RWPE1 (cell line): ENCODE measurements at regions not wholly inside any gene's neighbourhood (a gene's known extent, or its start where the extent isn't known, plus 50 kb on each side); places are given as distances from the start of the nearest gene placed in this dataset.

Experiments used
- CTCF ChIA-PET: fragments of 350-600 bp; sonication (Branson Sonifier 250); formaldehyde crosslinking; extraction: SDS; loops from one replicate; lab custom pipeline; 2021; lab: Yijun Ruan, JAX
- POLR2A ChIA-PET: fragments of 400-600 bp; formaldehyde crosslinking; extraction: SDS; loops from one replicate; lab custom pipeline; 2020; ENCODE audit warnings: antibody characterized with exemption; ENCODE audit not compliant: low non-redundant PET; lab: Yijun Ruan, JAX
- DNase-seq: peaks from one replicate; pipeline ENCODE4 v3.0.0; 2012; ENCODE audit warnings: low spot score
- H3K27ac ChIP-seq: fragments of 450-650 bp; 2 replicates; pipeline ENCODE4 v1.5.1; 2017
- TF ChIP-seq, protein P1 (sequence below): fragments of 450-650 bp; conservative IDR thresholded peaks from 2 replicates; pipeline ENCODE4 v1.5.1; 2017; ENCODE audit warnings: low read depth, mild to moderate bottlenecking

DNA sequence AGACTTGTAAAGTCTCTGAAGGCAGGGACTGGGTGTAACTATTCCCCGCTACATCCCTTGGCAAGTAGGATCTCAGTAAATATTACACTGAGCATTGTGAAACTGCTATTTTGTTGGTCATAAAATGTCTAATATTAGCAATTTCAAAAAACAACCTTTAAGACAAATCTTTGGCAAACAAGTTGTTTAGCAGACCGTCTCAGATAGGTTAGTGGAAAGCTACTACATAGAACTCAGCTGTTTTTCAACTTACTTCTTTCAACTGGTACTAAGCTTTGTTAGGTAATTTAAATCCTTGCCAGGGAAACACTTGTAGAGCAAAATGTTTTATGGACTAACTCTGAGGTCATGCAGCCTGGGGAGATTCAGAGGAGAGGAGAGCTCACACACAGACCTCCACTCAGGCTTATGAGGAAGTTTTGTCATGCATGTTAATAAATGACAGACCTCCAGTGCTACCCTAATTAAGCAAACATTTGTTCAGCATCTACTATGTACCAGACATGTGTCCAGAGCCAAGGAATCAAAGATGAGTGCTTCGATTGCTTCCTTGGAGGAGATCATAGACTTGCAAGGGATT, 61.6 kb upstream of the STAC start:
- TF ChIP-seq, protein P1, sequence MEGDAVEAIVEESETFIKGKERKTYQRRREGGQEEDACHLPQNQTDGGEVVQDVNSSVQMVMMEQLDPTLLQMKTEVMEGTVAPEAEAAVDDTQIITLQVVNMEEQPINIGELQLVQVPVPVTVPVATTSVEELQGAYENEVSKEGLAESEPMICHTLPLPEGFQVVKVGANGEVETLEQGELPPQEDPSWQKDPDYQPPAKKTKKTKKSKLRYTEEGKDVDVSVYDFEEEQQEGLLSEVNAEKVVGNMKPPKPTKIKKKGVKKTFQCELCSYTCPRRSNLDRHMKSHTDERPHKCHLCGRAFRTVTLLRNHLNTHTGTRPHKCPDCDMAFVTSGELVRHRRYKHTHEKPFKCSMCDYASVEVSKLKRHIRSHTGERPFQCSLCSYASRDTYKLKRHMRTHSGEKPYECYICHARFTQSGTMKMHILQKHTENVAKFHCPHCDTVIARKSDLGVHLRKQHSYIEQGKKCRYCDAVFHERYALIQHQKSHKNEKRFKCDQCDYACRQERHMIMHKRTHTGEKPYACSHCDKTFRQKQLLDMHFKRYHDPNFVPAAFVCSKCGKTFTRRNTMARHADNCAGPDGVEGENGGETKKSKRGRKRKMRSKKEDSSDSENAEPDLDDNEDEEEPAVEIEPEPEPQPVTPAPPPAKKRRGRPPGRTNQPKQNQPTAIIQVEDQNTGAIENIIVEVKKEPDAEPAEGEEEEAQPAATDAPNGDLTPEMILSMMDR, result no peak
- DNase-seq, result no peak
- no peak overlapping the region for H3K27ac ChIP-seq
- CTCF ChIA-PET, result no interaction called here
- POLR2A ChIA-PET, result no interaction called here

DNA sequence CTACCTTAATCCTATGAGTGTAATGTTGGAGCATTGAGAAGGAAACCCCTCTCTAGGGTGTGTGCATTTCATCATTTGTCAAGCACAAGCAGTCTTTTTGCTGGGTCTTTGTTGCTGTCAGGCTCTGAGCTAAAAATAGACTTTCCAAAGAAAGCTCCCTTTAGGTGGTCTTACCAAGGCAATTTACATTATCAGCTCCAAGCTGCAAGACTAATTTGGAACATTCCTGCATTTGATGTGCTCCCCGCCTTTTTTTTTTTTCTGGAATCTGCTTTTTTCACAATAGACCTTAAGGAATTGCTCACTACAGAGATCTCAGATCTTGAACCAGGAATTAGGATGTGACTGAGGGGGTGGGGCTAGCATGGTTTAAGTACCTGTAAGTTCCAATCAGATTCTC, 60.6 kb upstream of the STAC start:
- TF ChIP-seq, protein P1, result no peak
- POLR2A ChIA-PET, result no interaction called here
- CTCF ChIA-PET, result no interaction called here
- DNase-seq, result no peak
- no peak overlapping the region for H3K27ac ChIP-seq
